HFF-Myc (cell line): ENCODE measurements at regions not wholly inside any gene's neighbourhood (a gene's known extent, or its start where the extent isn't known, plus 50 kb on each side); places are given as distances from the start of the nearest gene placed in this dataset.

Source experiments
- DNase-seq: peaks from one replicate; pipeline ENCODE4 v3.0.0-alpha.2; 2011; ENCODE audit warnings: low read depth; ENCODE audit errors: extremely low read depth
- H3K4me3 ChIP-seq: replicated peaks from 2 replicates; pipeline ENCODE4 v1.5.1; 2011; ENCODE audit warnings: low read depth, mild to moderate bottlenecking, control low read depth, low read length
- TF ChIP-seq, protein P1 (sequence below): IDR thresholded peaks from 2 replicates; pipeline ENCODE4 v1.5.1; 2012; ENCODE audit warnings: mild to moderate bottlenecking, low read depth, low read length, control low read depth; ENCODE audit errors: missing control alignments

- H3K4me3 ChIP-seq = no peak overlapping the region
- TF ChIP-seq, protein P1, sequence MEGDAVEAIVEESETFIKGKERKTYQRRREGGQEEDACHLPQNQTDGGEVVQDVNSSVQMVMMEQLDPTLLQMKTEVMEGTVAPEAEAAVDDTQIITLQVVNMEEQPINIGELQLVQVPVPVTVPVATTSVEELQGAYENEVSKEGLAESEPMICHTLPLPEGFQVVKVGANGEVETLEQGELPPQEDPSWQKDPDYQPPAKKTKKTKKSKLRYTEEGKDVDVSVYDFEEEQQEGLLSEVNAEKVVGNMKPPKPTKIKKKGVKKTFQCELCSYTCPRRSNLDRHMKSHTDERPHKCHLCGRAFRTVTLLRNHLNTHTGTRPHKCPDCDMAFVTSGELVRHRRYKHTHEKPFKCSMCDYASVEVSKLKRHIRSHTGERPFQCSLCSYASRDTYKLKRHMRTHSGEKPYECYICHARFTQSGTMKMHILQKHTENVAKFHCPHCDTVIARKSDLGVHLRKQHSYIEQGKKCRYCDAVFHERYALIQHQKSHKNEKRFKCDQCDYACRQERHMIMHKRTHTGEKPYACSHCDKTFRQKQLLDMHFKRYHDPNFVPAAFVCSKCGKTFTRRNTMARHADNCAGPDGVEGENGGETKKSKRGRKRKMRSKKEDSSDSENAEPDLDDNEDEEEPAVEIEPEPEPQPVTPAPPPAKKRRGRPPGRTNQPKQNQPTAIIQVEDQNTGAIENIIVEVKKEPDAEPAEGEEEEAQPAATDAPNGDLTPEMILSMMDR = no peak
- no peak for DNase-seq
Observed at GRCh38 chr14:95418858-95419257, 97.6 kb downstream of the SYNE3 start.

- H3K4me3 ChIP-seq = no peak overlapping the region
- TF ChIP-seq, protein P1 = no peak
- no peak for DNase-seq
Observed at GRCh38 chr14:95417492-95417891, 97.8 kb upstream of the CLMN start.

DNA sequence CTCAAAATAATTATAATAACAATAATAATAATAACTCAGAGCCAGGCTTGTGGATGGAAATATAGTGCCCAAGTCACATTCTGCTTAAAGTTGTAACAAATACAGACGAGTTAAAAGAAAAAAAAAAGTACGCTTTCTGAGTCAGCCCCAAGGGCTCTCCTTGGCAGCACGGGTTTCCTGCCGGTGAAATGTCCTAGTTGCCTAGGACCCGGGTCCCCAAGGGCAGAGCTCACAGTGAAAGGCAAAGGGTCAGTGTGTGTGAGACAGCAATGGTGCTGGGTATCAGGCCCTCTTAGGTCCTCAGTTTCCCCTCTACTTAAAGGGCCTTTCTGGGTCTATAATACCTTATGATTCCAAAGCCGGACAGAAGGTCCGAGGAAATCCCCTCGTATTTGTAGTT is 96.3 kb upstream of the CLMN start:
- TF ChIP-seq, protein P1 = no peak
- DNase-seq = no peak
- H3K4me3 ChIP-seq = no peak overlapping the region

DNA sequence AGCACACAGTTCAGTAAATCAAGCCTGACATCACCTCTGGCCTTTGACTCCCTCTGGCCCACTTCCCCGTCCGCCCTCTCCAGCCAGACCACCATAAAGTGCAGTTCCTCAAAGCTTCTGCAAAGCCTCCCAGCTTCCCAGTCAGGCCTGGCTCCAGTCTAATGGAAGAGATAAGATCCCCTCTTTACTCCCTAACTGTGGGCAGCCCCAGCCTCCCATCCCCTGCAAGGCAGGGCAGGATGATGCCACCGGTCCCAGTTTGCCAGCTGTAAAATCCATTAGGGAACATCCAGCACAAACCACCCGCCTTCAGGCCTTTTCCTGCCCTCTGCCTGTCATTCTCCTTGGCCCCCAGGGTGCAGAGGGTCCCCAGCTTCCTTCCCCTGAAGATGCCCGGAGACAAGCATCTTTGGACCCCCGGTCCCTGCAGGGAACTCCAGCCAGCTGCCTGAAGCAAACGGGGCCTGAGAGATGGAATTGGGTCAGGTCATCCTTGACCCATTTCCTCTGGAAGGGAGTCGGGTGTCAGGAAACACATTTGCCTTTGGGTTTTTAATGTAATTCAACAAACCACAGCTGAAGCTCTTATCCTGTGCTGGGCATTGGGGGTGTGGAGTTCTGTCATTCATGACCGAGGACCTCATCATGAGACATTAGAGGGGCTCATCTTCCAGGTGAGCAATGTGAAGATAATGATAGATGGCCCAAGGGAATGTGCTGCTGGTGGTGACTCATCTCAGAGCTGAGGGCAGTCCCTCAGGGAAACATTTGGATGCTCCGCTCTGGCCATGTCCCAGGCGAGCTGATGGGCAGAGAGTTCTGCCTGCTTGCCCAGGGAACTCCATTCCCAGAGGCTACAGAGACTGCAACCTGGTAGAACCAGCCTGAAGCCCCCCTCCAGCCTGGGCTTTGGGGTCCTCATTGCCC is 93.8 kb upstream of the CLMN start:
- no peak for DNase-seq
- TF ChIP-seq, protein P1 = no peak
- H3K4me3 ChIP-seq = no peak overlapping the region

GRCh38 chr14:95410838-95411237 is 91.1 kb upstream of the CLMN start:
- H3K4me3 ChIP-seq = no peak overlapping the region
- no peak for DNase-seq
- TF ChIP-seq, protein P1 = no peak

GRCh38 chr14:95409477-95410272 is 90.0 kb upstream of the CLMN start:
- TF ChIP-seq, protein P1 = no peak

More at GRCh38 chr14:95409477-95410272, 90.0 kb upstream of the CLMN start:
- H3K4me3 ChIP-seq = no peak overlapping the region
- no peak for DNase-seq
